Cardiac muscle cell (in vitro differentiated cells and primary cell): ENCODE measurements at regions not wholly inside any gene's neighbourhood (a gene's known extent, or its start where the extent isn't known, plus 50 kb on each side); places are given as distances from the start of the nearest gene placed in this dataset.

Experiments
- DNase-seq, 2 donors: peaks; one replicate each; pipeline versions ENCODE4 v3.0.0 to v3.0.0-alpha.2; 2010 to 2017; ENCODE audit warnings: low read depth in 1 of 2, low spot score in 1 of 2
- H3K27ac ChIP-seq: fragments of 200-600 bp; sonication (generic); 2 replicates; pipeline ENCODE4 v1.5.1; 2016
- H3K27me3 ChIP-seq: fragments of 200-600 bp; sonication (generic); 2 replicates; pipeline ENCODE4 v1.6.0; 2016; ENCODE audit warnings: control low read depth
- H3K36me3 ChIP-seq: fragments of 200-600 bp; sonication (generic); 2 replicates; pipeline ENCODE4 v1.5.1; 2016; ENCODE audit warnings: control low read depth
- H3K4me1 ChIP-seq: fragments of 200-600 bp; sonication (generic); 2 replicates; pipeline ENCODE4 v1.8.1; 2017; ENCODE audit warnings: low read depth, mild to moderate bottlenecking, mixed run types
- H3K4me3 ChIP-seq: fragments of 200-600 bp; sonication (generic); 2 replicates; pipeline ENCODE4 v1.5.1; 2016; ENCODE audit warnings: mild to moderate bottlenecking
- H3K9me3 ChIP-seq: fragments of 200-600 bp; sonication (generic); 2 replicates; pipeline ENCODE4 v1.5.1; 2017; ENCODE audit warnings: low read depth, mild to moderate bottlenecking, control low read depth
- CTCF ChIP-seq: IDR thresholded peaks from 2 replicates; pipeline ENCODE4 v1.5.1; 2012; ENCODE audit warnings: low read depth, mild to moderate bottlenecking, low read length

- no peak for TF ChIP-seq CTCF
- Histone ChIP-seq H3K4me3 (no peak overlapping the region), H3K27me3 (no peaks in the 10 kb centered on the region), H3K4me1 (no peaks in the 10 kb centered on the region), H3K36me3 (no peaks in the 10 kb centered on the region), H3K9me3 (no peaks in the 10 kb centered on the region), H3K27ac (no peak overlapping the region)
- DNase-seq: no peak
Observed at GRCh38 chr2:161045726-161046125, 114.5 kb upstream of the TANK start.

GRCh38 chr2:161046876-161047275 is 113.4 kb upstream of the TANK start:
- Histone ChIP-seq H3K27ac (no peak overlapping the region), H3K36me3 (no peaks in the 10 kb centered on the region), H3K9me3 (no peaks in the 10 kb centered on the region), H3K4me1 (no peaks in the 10 kb centered on the region), H3K27me3 (no peaks in the 10 kb centered on the region), H3K4me3 (no peak overlapping the region)
- no peak for DNase-seq
- TF ChIP-seq CTCF: no peak

- TF ChIP-seq CTCF: no peak
- no peak for DNase-seq
- H3K36me3 ChIP-seq: no peaks in the 10 kb centered on the region
- no peaks in the 10 kb centered on the region for H3K9me3 ChIP-seq
- no peak overlapping the region for H3K4me3 ChIP-seq
- H3K27ac ChIP-seq: no peak overlapping the region
- H3K4me1 ChIP-seq: no peaks in the 10 kb centered on the region
- H3K27me3 ChIP-seq: no peaks in the 10 kb centered on the region
Observed at GRCh38 chr2:161048317-161048716, 111.9 kb upstream of the TANK start.

GRCh38 chr2:161049559-161049958 is 110.7 kb upstream of the TANK start:
- TF ChIP-seq CTCF: no peak
- no peaks in the 10 kb centered on the region for H3K36me3 ChIP-seq
- H3K9me3 ChIP-seq: no peaks in the 10 kb centered on the region
- no peaks in the 10 kb centered on the region for H3K4me1 ChIP-seq
- H3K4me3 ChIP-seq: no peak overlapping the region
- no peak for DNase-seq
- no peaks in the 10 kb centered on the region for H3K27me3 ChIP-seq
- H3K27ac ChIP-seq: no peak overlapping the region

GRCh38 chr2:161052214-161052613 is 108.0 kb upstream of the TANK start:
- no peak for DNase-seq
- Histone ChIP-seq H3K4me3 (no peak overlapping the region), H3K9me3 (no peaks in the 10 kb centered on the region), H3K27ac (no peak overlapping the region), H3K27me3 (no peaks in the 10 kb centered on the region), H3K4me1 (no peaks in the 10 kb centered on the region), H3K36me3 (no peaks in the 10 kb centered on the region)
- no peak for TF ChIP-seq CTCF

- Histone ChIP-seq H3K9me3 (no peaks in the 10 kb centered on the region), H3K4me1 (no peaks in the 10 kb centered on the region)
Observed at GRCh38 chr2:161055289-161055688, 104.9 kb upstream of the TANK start.

More at GRCh38 chr2:161055289-161055688, 104.9 kb upstream of the TANK start:
- Histone ChIP-seq H3K4me3 (no peak overlapping the region), H3K36me3 (no peaks in the 10 kb centered on the region), H3K27me3 (no peaks in the 10 kb centered on the region), H3K27ac (no peak overlapping the region)
- no peak for TF ChIP-seq CTCF
- DNase-seq: no peak
